ENCODE measurements at regions not wholly inside any gene's neighbourhood (a gene's known extent, or its start where the extent isn't known, plus 50 kb on each side); places are given as distances from the start of the nearest gene placed in this dataset.

GRCh38 chr6:103017878-103018277 is 1624.4 kb downstream of the GRIK2 start:
- TF ChIP-seq EZH2 (IDR thresholded peaks at IDR 0.05; ENCODE audit: low read length, unreplicated experiment), result no peak
- no peak for TF ChIP-seq CTCF (conservative IDR thresholded peaks at IDR 0.05; ENCODE audit: low read depth, low read length)
- TF ChIP-seq EZH2phosphoT487 (IDR thresholded peaks at IDR 0.05; ENCODE audit: borderline replicate concordance, low read length), result no peak

Data from PC-3 (cell line).